ENCODE measurements at regions not wholly inside any gene's neighbourhood (a gene's known extent, or its start where the extent isn't known, plus 50 kb on each side); places are given as distances from the start of the nearest gene placed in this dataset.
"Not testable (repeated sequence)": the region's sequence is repeated elsewhere in the genome, so short reads cannot be mapped to it uniquely, and the experiment has no call there.

DNA sequence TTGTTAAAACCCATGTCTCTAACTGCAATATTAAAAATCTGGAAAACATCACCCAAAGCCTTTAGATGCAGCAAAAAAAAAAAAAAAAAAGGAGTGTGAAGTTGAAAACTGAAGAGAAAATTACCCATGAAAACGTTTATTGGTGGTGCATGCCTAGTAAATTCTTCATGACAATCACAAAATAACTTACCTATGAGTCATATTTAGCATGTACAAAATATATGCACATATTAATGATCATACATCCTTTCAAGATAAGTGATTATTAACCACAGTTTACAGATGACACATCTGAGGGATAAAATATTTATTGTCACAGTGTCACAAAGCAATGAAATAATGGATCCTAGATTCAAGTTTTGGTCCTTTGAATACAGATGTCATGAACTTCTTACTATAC, 505.2 kb upstream of the NR5A2 start:
- Histone ChIP-seq H3K27me3 (no peaks in the 10 kb centered on the region), H3K36me3 (no peaks in the 10 kb centered on the region), H3K4me3 (no peak overlapping the region), H3K9me3 (no peaks in the 10 kb centered on the region), H3K4me1 (no peaks in the 10 kb centered on the region), H3K27ac (no peak overlapping the region)
- DNase-seq: no peak
- intact Hi-C loops (cut with DNase I; ENCODE audit: low total_unique reads): no loop called here
- TF ChIP-seq POLR2A (IDR thresholded peaks at IDR 0.05): no peak
- TF ChIP-seq, protein P1, sequence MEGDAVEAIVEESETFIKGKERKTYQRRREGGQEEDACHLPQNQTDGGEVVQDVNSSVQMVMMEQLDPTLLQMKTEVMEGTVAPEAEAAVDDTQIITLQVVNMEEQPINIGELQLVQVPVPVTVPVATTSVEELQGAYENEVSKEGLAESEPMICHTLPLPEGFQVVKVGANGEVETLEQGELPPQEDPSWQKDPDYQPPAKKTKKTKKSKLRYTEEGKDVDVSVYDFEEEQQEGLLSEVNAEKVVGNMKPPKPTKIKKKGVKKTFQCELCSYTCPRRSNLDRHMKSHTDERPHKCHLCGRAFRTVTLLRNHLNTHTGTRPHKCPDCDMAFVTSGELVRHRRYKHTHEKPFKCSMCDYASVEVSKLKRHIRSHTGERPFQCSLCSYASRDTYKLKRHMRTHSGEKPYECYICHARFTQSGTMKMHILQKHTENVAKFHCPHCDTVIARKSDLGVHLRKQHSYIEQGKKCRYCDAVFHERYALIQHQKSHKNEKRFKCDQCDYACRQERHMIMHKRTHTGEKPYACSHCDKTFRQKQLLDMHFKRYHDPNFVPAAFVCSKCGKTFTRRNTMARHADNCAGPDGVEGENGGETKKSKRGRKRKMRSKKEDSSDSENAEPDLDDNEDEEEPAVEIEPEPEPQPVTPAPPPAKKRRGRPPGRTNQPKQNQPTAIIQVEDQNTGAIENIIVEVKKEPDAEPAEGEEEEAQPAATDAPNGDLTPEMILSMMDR (IDR thresholded peaks at IDR 0.05): no peak

DNA sequence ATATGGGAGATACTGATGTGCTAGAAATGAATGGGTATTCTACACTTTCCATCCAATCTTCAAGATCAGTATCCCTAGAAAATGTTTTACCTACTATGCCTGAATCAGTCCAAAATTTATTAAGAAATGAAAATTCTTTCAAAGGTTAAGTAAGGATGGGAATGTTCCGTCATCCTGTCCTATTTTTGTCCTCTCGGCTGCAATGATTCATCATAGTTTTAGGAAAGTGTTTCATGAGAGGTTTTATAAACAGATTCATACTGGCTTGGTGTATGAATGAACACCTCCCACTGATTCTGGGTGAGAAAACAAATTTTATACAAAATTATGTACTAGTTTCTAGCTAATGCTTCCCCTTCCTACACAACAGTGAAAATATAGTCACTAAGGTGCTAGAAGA, 504.6 kb upstream of the NR5A2 start:
- H3K27ac ChIP-seq: no peak overlapping the region
- TF ChIP-seq, protein P1 (IDR thresholded peaks at IDR 0.05): no peak
- no peak for TF ChIP-seq POLR2A (IDR thresholded peaks at IDR 0.05)
- no peaks in the 10 kb centered on the region for H3K9me3 ChIP-seq
- no peaks in the 10 kb centered on the region for H3K4me1 ChIP-seq
- no peak for DNase-seq
- H3K36me3 ChIP-seq: no peaks in the 10 kb centered on the region
- H3K27me3 ChIP-seq: no peaks in the 10 kb centered on the region
- no peak overlapping the region for H3K4me3 ChIP-seq
- intact Hi-C loops (cut with DNase I; ENCODE audit: low total_unique reads): no loop called here

DNA sequence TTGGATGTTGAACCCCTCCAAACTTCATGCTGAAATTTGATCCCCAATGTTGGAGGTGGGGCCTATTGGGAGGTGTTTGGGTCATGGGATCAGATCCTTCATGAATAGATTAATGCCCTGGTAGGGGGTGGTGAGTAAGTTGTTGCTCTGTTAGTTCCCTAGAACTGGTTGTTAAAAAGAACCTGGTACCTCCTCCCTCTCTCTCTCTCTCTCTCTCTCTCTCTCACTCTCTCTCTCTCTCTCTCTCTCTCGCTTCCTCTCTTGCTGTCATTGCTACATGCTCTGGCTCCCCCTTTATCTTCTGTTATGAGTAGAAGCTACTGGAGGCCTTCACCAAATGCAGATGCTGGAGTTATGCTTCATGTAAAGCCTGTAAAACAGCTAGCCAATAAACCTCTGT, 498.2 kb upstream of the NR5A2 start:
- no peaks in the 10 kb centered on the region for H3K27me3 ChIP-seq
- DNase-seq: no peak
- no peaks in the 10 kb centered on the region for H3K9me3 ChIP-seq
- intact Hi-C loops (cut with DNase I; ENCODE audit: low total_unique reads): no loop called here
- TF ChIP-seq, protein P1 (IDR thresholded peaks at IDR 0.05): no peak
- TF ChIP-seq POLR2A (IDR thresholded peaks at IDR 0.05): no peak
- H3K27ac ChIP-seq: no peak overlapping the region
- H3K4me3 ChIP-seq: no peak overlapping the region
- H3K36me3 ChIP-seq: no peaks in the 10 kb centered on the region
- H3K4me1 ChIP-seq: no peaks in the 10 kb centered on the region

DNA sequence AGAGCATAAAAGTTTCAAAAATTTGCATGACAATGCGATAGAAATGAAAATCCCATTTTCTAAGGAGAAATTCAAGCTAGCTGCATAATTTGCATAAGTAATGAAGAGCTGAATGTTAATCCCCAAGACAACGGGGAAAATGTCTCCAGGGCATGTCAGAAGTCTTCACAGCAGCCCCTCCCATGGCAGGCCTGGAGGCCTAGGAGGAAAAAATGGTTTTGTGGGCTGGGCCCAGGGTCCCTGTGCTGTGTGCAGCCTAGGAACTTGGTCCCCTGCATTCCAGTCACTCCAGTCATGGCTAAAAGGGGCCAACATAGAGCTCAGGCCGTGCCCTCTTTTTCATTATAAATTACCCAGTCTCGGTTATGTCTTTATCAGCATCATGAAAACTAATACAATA, 494.1 kb upstream of the NR5A2 start:
- H3K27ac ChIP-seq, H3K9me3 ChIP-seq: not testable (repeated sequence)

DNA sequence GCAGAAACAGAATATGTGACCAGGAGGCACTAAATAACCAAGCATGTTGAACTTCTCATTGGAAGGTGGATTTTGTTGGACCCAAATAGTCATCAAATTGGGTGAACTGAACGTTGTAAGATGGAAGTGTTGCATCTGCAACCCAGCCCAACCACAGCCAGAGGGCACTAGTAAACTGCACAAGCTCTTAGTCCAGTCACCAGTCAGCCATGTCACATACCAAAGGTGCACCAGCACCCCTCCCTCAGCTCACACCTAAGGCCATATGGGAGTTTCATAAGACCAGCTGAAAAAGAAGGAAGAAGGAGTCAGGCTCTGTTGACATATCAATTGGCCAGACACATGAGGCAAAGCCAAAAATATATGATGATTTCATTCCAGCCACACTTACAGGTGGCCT, 481.7 kb upstream of the NR5A2 start:
- H3K4me1 ChIP-seq: no peaks in the 10 kb centered on the region
- intact Hi-C loops (cut with DNase I; ENCODE audit: low total_unique reads): no loop called here

More for the DNA sequence above, 494.1 kb upstream of the NR5A2 start:
- intact Hi-C loops (cut with DNase I; ENCODE audit: low total_unique reads); H3K36me3 ChIP-seq; H3K27me3 ChIP-seq; DNase-seq; H3K4me1 ChIP-seq; H3K4me3 ChIP-seq: not testable (repeated sequence)

More for the DNA sequence above, 481.7 kb upstream of the NR5A2 start:
- H3K27ac ChIP-seq: no peak overlapping the region
- no peak for TF ChIP-seq POLR2A (IDR thresholded peaks at IDR 0.05)
- TF ChIP-seq, protein P1 (IDR thresholded peaks at IDR 0.05): no peak
- H3K36me3 ChIP-seq: no peaks in the 10 kb centered on the region
- no peak overlapping the region for H3K4me3 ChIP-seq
- DNase-seq: no peak
- H3K27me3 ChIP-seq: no peaks in the 10 kb centered on the region
- H3K9me3 ChIP-seq: no peaks in the 10 kb centered on the region
